Esophagus mucosa (tissue), 1 donor: ENCODE measurements at regions not wholly inside any gene's neighbourhood (a gene's known extent, or its start where the extent isn't known, plus 50 kb on each side); places are given as distances from the start of the nearest gene placed in this dataset.

ENCODE experiments used
- ATAC-seq: fragments of 200-7000 bp; cut with Tn5 transposase; one replicate; pipeline ENCODE4 v1.9.1; 2020
- donor health status: DM: yes; HTN: yes; CAD: no.

DNA sequence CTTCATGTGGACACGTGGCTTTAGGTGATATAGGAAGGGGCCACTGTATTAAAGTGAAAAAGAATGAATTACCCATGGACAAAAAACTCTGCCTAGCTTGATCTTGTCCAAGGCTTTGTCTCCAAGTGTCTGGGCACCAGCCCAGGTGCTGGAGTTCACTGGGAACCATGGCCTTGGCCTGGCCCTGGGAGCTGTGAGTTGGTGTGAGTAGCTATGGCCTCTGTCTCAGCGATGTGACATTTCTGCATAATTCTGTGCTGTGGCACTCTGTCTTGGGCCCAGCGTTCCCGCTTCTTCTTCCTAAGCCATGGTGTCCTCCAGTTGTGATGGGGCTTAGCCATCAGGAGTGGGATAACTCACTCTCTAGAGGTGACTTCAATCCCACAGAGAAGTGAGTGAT lies 119.0 kb upstream of the PPP2R2D start:
- ATAC-seq = no peak

GRCh38 chr10:131784363-131785120 lies 116.3 kb upstream of the PPP2R2D start:
- no peak for ATAC-seq

DNA sequence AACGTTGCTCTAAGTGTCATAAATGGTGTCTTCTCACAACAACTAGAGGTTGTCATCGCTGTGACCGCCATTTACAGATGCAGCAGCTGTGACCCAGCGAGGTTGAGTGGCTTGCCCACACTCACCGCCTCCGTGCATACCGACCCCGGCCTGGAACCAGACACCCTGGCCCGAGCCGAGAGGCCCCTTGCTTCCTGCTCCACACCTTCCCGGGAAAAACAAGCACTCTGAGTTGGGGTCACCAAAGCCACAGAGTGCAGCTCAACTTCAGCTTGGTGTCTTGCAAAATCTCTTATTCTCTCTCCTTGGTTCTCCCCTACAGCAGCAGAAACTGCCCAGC lies 115.7 kb upstream of the PPP2R2D start:
- ATAC-seq = no peak

DNA sequence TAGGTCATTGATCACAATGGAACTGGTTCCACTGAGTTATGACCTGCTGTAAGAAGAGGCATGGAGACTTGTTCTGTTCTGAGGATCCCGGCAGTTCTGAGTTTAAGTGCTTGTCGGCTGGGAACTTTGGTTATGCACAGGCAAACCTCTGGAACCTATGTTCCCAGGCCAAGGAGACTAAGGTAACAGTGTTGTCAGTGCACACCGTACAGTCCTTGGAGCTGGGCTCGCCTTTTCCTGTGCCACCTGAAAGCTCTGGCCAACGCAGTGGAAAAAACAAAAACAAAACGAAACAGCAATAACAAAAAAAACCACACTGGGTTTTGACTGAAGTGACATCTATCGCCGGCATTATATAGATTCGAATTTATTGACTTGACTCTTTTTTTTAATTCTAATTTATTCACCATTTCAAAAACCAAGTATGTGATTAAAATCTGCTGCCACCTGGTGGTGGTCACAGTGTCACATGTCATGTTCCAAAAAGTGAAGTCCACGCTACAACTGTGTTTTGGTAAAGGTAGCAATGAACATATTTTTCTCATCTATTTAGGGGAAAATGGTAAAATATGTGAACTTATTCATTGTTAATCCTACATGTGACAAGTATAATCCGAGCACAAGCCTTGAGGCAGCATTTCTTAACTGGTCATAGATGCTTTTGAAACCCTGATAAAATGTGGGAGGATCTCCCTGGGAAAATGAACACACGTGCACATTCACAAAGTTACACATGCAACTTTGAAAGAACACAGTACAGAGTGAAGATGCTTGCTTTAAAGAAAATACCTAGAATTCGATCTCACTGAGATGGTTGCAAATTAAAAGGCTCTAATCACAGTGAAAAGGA lies 113.8 kb upstream of the PPP2R2D start:
- no peak for ATAC-seq

DNA sequence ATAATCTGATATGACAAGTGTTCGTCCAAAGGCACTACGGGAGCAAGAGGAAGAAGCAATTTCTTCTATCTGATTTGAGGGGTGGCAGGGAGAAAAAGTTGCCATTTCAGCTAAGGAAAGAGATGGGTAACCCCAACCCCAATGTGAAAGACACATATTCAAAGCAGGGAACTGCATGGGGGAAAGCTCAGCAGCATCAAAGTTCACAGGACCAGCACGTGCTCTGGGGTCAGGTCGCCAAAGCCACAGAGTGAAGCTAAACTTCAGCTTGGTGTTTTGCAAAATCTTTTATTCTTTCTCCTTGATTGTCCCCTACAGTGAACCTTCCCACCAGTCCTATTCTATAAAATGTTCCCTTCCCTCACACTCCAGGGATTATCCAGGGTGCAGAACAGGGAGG lies 112.8 kb upstream of the PPP2R2D start:
- no peak for ATAC-seq

DNA sequence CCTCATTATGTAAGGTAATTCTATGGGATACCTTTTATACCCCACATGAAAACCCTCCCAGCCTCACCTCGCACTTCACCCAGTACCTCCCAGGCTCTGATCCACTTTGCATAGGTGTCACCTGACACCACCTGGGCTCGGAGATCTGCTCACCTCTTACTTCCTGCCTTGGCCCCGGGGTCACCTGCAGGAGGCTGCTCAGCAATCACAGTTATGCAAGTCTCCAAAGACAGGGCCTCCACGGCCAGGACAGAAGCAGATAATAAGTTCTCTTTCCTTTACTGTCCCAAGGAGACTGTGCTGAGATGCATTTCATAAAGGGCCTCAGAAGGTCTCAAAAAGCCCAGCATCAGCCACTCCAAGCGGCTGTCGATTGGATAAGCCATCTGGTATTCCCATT lies 112.4 kb upstream of the PPP2R2D start:
- ATAC-seq = no peak

DNA sequence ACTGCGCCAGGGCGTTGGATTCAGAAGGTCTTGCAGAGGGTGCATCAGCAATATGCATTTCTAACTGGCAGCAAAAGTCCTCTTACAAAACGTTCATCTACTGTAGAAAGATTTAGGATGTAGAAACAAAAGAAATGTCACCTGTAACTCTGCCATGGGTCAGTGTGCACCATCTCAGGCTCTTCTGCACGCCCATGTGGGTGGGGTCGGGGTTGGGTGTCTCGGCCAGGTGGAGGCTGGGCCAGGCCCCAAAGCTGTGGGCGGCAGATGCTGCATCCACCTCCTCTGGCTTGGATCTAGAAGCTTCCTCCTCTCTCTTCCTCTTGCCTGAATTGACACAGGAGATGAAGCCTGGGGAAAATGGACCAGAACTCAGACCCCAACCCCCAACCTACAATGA lies 111.3 kb upstream of the PPP2R2D start:
- no peak for ATAC-seq

GRCh38 chr10:131790021-131790420 lies 110.8 kb upstream of the PPP2R2D start:
- no peak for ATAC-seq

- ATAC-seq = no peak
Measured at GRCh38 chr10:131792011-131792651, 108.7 kb upstream of the PPP2R2D start.

- no peak for ATAC-seq
Measured at GRCh38 chr10:131792809-131793208, 108.0 kb upstream of the PPP2R2D start.

DNA sequence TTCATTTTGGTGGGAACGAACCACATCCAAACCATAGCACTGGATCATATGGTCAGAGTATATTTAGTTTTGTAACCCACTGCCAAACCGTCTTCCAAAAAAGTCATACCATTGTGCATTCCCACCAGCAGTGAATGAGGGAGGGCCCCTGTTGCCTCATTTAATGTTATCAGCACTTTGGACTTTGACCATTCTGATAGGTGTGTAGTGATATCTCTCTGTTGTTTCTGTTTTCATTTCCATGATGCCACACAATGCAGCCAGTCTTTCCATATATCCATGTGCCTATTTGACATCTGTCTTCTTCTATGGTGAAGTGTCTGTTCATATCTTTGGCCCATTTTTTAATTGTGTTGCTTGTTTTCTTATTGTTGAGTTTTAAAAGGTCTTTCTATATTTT lies 105.0 kb upstream of the PPP2R2D start:
- ATAC-seq = no peak

DNA sequence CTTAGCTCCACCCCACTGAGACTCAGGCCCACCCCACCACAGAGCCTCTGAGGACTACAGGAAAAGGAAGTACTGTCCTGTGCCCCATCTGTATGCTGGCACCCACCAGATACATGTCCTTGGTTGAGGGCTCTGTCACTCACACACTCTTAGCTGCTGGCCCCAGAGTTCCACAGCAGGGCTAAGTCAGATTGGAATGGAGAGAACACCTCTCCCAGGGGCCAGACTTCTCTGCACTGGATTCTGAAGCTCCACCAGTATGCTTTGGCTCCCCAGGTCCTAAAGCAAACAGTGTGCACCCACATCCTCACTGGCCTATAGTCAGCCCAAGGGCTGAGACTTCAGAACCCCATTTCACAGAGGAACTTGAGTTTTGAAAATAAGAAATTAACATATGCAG lies 103.2 kb upstream of the PPP2R2D start:
- no peak for ATAC-seq

GRCh38 chr10:131799429-131799828 lies 101.4 kb upstream of the PPP2R2D start:
- ATAC-seq = no peak

DNA sequence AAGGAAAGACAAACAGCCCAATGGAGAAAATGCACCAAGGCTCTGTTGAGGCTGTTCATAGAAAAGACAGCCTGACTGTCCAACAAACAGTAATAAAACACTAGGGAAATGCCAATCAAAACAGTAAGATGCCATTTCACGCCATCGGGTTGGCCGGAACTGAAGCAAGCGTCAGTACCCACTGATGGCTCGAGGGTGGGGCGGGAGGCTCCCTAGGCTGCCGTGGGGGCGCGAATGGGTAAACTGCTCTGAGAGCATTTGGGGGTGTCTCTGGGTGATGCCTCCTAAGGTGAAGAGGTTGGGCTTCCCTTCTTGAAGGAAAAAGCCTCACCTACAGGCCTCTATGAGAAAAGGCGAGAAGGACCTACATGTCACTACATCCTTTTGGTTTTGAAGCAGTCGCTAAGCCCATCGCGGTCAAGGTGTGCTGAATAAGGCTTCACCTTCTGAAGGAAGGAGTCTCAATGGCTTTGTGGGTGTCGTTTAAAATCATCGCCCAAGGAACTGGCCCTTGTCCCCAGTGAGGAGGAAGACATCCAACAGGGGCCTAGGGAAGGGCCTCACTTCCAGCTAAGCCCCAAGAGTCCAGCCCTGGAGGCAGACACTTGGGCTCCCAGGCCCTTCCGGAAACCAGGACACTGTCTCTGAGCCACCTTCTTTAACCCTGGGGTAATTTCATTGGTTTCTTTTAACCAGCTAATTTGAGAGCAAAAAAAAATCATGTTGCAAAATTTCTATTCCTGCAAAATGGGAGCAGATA lies 98.5 kb upstream of the PPP2R2D start:
- no peak for ATAC-seq

- ATAC-seq = no peak
Measured at GRCh38 chr10:131802996-131803395, 97.8 kb upstream of the PPP2R2D start.

DNA sequence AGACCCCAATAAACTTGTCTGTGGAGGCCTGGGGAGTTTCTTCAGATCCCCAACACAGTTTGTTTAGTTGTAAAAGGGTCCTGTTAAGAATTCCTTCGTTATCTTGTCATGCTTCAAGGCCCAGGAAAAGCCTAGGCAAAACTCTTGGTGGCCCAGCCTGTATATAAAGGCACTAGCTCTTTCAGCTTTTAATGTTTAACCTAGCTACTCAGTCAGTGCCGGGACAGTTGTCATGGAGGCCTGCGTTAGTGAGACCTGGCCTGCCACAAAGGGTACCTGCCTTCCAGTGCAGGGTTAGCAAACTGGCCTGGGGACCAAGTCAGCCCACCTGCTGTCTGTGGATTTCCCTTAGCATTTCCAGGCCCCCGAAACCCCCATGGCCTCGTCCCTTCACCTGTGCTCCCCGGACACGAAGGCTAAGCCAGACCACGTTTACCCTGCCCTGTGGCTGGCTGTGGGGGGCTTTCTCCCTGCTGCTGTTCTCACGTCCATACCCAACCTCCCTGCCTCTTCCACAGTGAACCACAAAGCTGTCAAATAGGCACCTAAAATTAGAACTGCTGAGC lies 96.9 kb upstream of the PPP2R2D start:
- ATAC-seq = no peak

DNA sequence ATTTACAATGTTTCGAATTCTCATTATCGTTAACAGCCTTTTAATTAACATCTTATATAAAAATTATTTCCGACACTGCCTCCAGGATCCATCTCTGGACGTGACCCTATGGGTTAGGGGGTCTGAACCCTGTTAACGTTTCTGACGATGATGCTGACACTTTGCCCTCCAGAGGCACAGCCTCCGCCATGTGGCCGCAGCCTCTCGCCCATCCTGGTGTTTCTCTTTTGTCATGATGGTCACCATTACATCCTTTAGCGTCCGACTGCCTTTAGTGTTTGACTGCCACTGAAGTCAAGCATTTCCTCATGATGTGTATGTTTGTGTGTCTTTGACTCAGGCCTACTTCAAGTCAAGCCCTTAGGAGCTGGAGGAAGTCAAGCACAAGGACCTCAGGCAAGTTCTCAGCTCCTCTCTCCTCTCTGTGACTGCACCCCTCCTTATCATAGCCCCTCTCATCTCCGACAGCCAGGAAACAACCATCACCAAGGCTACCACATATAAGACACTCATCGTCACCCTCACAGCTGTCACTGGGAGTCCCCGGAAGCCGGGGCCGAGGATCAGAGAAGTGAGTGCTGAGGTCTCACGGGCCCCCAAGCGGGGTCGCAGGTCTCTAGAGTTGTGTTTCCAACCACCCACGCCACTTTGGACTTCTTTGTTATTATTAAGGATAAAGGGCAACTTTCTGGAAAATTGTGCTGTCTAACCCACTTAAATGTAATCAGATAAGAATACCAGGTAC lies 96.1 kb upstream of the PPP2R2D start:
- no peak for ATAC-seq

- no peak for ATAC-seq
Measured at GRCh38 chr10:131805696-131806095, 95.1 kb upstream of the PPP2R2D start.

DNA sequence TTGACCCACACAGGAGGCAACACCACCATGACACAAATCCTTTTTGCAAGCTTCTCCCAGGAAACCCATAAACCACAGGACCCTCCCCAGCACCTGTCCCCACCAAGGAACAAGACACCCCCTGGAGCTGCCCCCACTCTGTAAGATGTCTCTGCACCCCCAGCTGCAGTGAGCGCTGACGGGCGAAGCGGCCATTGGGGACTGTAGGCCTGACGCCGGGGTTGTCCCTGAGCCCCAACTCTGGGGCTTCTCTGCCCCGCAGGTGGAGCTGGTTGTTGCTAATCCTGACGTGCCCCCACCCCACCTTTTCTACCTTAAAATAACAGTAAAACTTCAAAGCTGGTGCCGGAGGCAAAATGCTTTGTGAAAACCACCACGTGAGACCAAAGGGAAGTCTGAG lies 94.7 kb upstream of the PPP2R2D start:
- no peak for ATAC-seq

DNA sequence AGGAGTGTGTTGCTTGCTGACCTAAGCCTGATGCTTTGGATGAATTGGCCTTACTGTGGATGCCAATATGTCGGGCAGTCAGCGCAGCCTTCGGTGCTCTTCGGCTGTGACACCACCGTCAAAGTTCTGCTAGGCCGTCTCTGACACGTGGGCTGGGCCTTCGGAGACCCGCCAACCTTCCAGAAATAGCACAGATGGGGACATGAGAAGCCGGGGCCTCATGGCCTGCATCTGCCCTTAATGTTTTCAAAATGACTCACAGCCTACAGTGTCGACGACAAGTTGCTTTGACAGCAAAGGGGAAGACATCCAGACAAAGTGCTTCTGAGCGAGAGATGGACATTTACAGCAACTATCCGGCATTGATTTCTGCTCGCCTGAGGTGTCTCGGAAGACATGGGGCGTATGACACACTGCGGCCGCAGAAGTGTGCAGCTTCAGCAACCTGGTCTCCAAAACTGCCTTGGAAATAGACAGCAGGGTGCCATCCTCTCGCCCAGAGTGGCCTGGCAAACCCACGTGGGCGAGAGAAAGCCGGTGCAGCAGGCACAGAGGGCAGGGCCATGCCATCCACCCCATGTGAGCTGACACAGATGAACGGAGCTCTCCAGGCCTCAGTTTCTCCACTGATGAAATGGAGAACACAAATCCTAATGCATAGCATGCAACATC lies 94.0 kb upstream of the PPP2R2D start:
- ATAC-seq = no peak

- no peak for ATAC-seq
Measured at GRCh38 chr10:131808370-131808930, 92.4 kb upstream of the PPP2R2D start.
